Common myeloid progenitor, CD34-positive (primary cell): ENCODE measurements at regions not wholly inside any gene's neighbourhood (a gene's known extent, or its start where the extent isn't known, plus 50 kb on each side); places are given as distances from the start of the nearest gene placed in this dataset.

Experiments
- CTCF ChIA-PET: fragments of 350-600 bp; sonication (Branson Sonifier 250); formaldehyde crosslinking; loops from one replicate; lab custom pipeline; 2021; ENCODE audit warnings: antibody characterized with exemption; lab: Charles Lee
- POLR2A ChIA-PET: fragments of 350-600 bp; sonication (Branson Sonifier 250); formaldehyde crosslinking; loops from one replicate; lab custom pipeline; 2021; ENCODE audit warnings: antibody characterized with exemption; lab: Charles Lee
- DNase-seq, 3 donors: peaks; one replicate each; pipeline versions ENCODE4 v3.0.0 to v3.0.0-alpha.2; 2013
- H3K27ac ChIP-seq, 2 experiments: 1 replicate in 1 of 2; 2 replicates in 1 of 2; pipeline ENCODE4 v1.7.0; 2013; ENCODE audit warnings: inconsistent platforms in 2 of 2, low read length in 2 of 2, mild to moderate bottlenecking in 2 of 2, low read depth in 1 of 2, moderate library complexity in 1 of 2; ENCODE audit not compliant: severe bottlenecking in 2 of 2, insufficient read depth in 1 of 2, poor library complexity in 1 of 2
- H3K27me3 ChIP-seq, 5 experiments: replicated peaks in 2 of 5; 1 replicate in 3 of 5; 2 replicates in 2 of 5; pipeline versions ENCODE4 v1.6.1 to v1.7.0; 2013; ENCODE audit warnings: low read length in 4 of 5, mild to moderate bottlenecking in 2 of 5, moderate library complexity in 2 of 5, inconsistent platforms in 1 of 5; ENCODE audit not compliant: insufficient read depth in 5 of 5, control insufficient read depth in 4 of 5
- H3K36me3 ChIP-seq, 4 experiments: 1 replicate in 2 of 4; 2 replicates in 2 of 4; pipeline versions ENCODE4 v1.6.1 to v1.7.0; 2013; ENCODE audit warnings: low read length in 3 of 4, control low read depth in 1 of 4, mild to moderate bottlenecking in 1 of 4; ENCODE audit not compliant: control insufficient read depth in 4 of 4, insufficient read depth in 4 of 4
- H3K4me1 ChIP-seq, 4 experiments: 1 replicate in 3 of 4; 2 replicates in 1 of 4; pipeline versions ENCODE4 v1.6.1 to v1.7.1; 2013; ENCODE audit warnings: low read length in 3 of 4, mild to moderate bottlenecking in 3 of 4, control low read depth in 1 of 4, inconsistent platforms in 1 of 4, moderate library complexity in 1 of 4; ENCODE audit not compliant: control insufficient read depth in 4 of 4, insufficient read depth in 4 of 4; ENCODE audit errors: control extremely low read depth in 1 of 4
- H3K4me3 ChIP-seq, 7 experiments: 1 replicate in 4 of 7; 2 replicates in 3 of 7; pipeline versions ENCODE4 v1.5.1 to v1.7.0; 2013; ENCODE audit warnings: mild to moderate bottlenecking in 7 of 7, low read length in 6 of 7, moderate library complexity in 6 of 7, inconsistent platforms in 2 of 7, low read depth in 2 of 7, control low read depth in 1 of 7; ENCODE audit not compliant: insufficient read depth in 4 of 7, control insufficient read depth in 1 of 7; ENCODE audit errors: extremely low read depth in 1 of 7
- H3K9me3 ChIP-seq, 5 experiments: 1 replicate in 4 of 5; 2 replicates in 1 of 5; pipeline versions ENCODE4 v1.6.1 to v1.7.1; 2013; ENCODE audit warnings: low read length in 4 of 5, mild to moderate bottlenecking in 2 of 5, inconsistent platforms in 1 of 5, low read depth in 1 of 5, moderate library complexity in 1 of 5; ENCODE audit not compliant: control insufficient read depth in 4 of 5, insufficient read depth in 2 of 5; ENCODE audit errors: control extremely low read depth in 1 of 5
- WGBS: methylation state at CpG from one replicate; pipeline ENCODE4 v1.1.5; 2013; ENCODE audit not compliant: insufficient coverage; 5-methylcytosine and 5-hydroxymethylcytosine counted together

DNA sequence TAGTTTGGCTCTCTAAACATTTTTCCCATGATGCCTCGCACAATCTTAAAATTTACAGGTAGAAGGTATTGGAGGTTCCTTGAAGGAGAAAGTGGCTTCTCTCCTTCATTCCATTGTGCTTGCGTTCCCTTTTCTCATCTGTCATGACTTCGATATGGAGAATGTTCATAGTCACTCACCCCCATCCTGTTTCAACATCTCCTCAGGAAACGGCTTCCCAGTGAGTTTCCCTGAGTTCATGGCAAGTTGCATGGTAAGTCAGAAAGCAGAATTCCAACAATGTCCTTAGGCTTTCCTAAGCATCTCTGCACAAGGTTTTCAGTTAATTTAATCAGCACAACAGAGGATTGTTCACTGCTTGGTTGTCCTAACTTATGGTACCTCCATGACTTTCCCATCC lies 581.8 kb upstream of the SLITRK5 start:
- WGBS: 100% methylated on average over 2 of the region's 4 CpGs
- H3K4me1 ChIP-seq: no peaks in the 10 kb centered on the region
- ChIA-PET CTCF (no interaction called here), POLR2A (no interaction called here)
- no peak overlapping the region for H3K27ac ChIP-seq
- H3K9me3 ChIP-seq: peaks cover 0 to 3% (median under 1%) of the 10 kb centered on the region in 5 experiments
- H3K36me3 ChIP-seq: no peaks in the 10 kb centered on the region
- H3K4me3 ChIP-seq: no peak overlapping the region
- DNase-seq: no peak
- no peaks in the 10 kb centered on the region for H3K27me3 ChIP-seq

DNA sequence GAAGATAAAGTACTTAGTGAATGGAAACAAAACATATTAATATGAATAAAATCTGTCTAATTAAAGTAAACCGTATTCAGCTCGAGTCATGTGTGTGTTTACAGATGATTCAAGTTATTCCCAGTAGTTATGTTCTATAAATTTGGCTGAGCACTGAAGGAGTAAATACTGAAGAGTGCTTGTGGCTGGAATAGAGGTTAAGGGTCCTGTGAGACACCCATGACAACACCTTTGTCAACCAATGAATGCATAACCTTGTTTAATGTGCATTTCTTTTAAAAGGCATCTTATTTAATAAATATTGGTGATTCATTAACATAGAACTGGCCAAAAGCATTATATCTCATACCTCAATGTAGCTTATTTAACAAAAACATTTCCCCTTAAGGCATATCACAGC lies 577.8 kb upstream of the SLITRK5 start:
- peaks cover 0 to 3% (median 0%) of the 10 kb centered on the region in 5 experiments for H3K9me3 ChIP-seq
- H3K4me3 ChIP-seq: no peak overlapping the region
- ChIA-PET POLR2A (no interaction called here), CTCF (no interaction called here)
- H3K4me1 ChIP-seq: no peaks in the 10 kb centered on the region
- DNase-seq: no peak
- no peak overlapping the region for H3K27ac ChIP-seq
- WGBS: 100% methylated on average over 2 of the region's 2 CpGs
- H3K36me3 ChIP-seq: no peaks in the 10 kb centered on the region
- H3K27me3 ChIP-seq: no peaks in the 10 kb centered on the region

DNA sequence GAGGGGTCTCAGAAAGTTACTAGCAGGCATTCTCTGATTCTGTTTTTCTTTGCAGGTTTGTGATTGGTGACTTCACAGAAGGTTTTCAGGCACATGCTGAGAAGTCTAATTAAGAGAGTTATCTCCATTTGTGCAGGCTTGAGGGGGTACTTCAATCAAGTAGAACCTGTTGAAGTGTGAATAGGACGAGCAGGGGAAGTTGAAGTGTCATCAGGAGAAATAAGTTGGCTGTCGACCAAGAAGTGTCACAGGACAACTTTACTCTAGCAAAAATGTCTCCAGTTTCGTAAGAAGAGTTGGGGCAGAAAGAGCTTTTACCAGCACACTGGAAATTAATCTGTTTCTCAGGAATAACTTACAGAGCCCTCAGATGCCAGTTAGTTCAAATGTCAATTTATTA lies 576.5 kb upstream of the SLITRK5 start:
- ChIA-PET POLR2A (no interaction called here), CTCF (interaction anchor here (1.6 kb wide), 1 partner anchor 18 kb away, joined by 3 read pairs; no protein-coding TSS in a partner anchor)
- Histone ChIP-seq H3K27me3 (no peaks in the 10 kb centered on the region), H3K9me3 (no peaks in the 10 kb centered on the region), H3K36me3 (no peaks in the 10 kb centered on the region), H3K27ac (no peak overlapping the region), H3K4me1 (no peaks in the 10 kb centered on the region), H3K4me3 (no peak overlapping the region)
- DNase-seq: peak in 2 of 3 donors; percentile 33 to 37
- WGBS: 44% methylated on average over 3 of the region's 3 CpGs

DNA sequence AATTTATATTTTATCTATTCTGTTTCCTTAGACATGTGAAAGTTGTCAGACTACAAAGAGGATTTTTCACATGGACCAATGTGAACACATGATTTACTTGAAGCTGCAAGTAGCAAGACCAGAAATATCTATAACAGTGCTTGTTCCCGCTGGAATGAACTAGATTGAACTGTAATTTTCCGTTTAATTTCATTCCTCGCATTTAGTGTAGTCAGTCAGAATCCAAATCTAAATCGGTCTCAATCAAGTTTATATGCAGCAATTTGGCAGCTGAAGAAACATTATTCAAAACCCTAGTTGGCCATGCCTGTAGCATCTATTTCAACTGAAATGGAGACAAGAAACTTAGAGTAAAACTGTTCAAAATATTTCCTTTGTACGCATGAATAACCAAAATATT lies 570.7 kb upstream of the SLITRK5 start:
- H3K27me3 ChIP-seq: no peaks in the 10 kb centered on the region
- ChIA-PET CTCF (no interaction called here), POLR2A (no interaction called here)
- H3K27ac ChIP-seq: no peak overlapping the region
- no peaks in the 10 kb centered on the region for H3K4me1 ChIP-seq
- WGBS: 100% methylated on average over 4 of the region's 5 CpGs
- H3K4me3 ChIP-seq: no peak overlapping the region
- DNase-seq: no peak
- H3K9me3 ChIP-seq: peaks cover 0 to 3% (median 0%) of the 10 kb centered on the region in 5 experiments
- H3K36me3 ChIP-seq: peaks cover 0 to 3% (median 0%) of the 10 kb centered on the region in 4 experiments

DNA sequence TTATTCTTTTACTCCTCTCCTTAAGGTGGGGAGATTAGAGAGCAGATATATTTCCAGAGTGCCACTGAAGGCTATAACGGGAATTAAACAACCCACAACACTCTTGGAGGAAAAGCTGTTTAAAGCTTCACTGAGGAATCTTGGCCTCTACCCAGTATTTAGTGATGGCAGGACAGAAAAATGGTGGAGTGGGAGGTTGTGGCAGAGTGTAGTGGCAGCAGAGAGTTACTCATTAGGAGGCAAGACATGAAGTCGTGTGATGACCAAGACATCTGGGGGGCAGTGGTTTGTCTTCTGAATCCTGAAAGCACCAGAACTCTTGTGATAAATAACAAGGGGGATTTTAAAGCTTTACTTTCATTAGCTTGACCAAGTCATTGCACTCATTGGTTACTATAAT lies 563.5 kb upstream of the SLITRK5 start:
- Histone ChIP-seq H3K27ac (no peak overlapping the region), H3K9me3 (peaks cover 0 to 3% (median 0%) of the 10 kb centered on the region in 5 experiments), H3K4me3 (no peak overlapping the region), H3K27me3 (no peaks in the 10 kb centered on the region), H3K4me1 (no peaks in the 10 kb centered on the region), H3K36me3 (peaks cover 0 to 1% (median 0%) of the 10 kb centered on the region in 4 experiments)
- WGBS: 86% methylated on average over 1 of the region's 2 CpGs
- ChIA-PET CTCF (no interaction called here), POLR2A (no interaction called here)
- no peak for DNase-seq

DNA sequence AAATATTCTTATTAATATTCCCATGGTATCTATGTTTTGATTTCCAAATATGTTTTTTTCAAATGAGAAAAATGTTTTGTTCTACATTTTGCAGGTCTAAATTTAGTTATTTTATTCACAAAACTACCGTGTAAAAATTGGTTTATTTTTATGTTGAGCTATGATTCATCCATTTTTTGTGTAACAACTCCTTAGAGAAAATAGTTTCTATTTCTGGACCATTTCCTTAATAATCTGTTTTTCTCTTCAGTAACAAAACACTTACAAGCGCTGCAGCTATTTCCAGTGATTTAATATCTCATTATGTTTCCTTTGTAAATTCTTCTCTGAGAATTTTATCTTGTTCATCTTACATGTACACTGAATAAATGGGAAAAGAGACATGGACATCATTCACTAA lies 550.7 kb upstream of the SLITRK5 start:
- DNase-seq: peak in 1 of 3 donors; percentile 14
- Histone ChIP-seq H3K27ac (no peak overlapping the region), H3K36me3 (no peaks in the 10 kb centered on the region), H3K27me3 (no peaks in the 10 kb centered on the region), H3K4me1 (peaks cover 0 to 40% (median 20%) of the 10 kb centered on the region in 4 experiments), H3K9me3 (no peaks in the 10 kb centered on the region), H3K4me3 (no peak overlapping the region)
- POLR2A ChIA-PET: no interaction called here
- CTCF ChIA-PET: no interaction called here
- no CpG with 5 or more reads among the region's 2 CpGs for WGBS

DNA sequence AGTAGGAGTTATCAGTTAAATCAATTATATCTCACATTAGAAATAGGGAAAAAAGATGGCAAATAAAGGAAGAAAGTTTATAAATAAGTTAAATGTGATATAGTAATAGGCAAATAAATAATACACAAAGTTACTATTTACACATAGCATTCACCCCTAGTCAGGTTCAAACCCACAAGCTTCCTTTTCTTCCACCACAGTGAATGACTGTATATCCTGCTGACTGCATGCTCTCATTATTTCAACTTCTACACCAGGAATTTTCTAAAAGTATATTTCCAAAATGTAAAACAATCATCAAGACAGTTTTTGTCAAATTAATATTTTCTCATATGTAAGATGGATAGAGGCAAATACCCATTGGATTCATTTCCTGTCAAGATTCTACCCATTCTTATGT lies 548.6 kb upstream of the SLITRK5 start:
- POLR2A ChIA-PET: no interaction called here
- H3K27ac ChIP-seq: peak overlapping the region in 1 of 2 experiments; percentile 50

More for the DNA sequence above, 548.6 kb upstream of the SLITRK5 start:
- Histone ChIP-seq H3K9me3 (no peaks in the 10 kb centered on the region), H3K36me3 (no peaks in the 10 kb centered on the region), H3K27me3 (no peaks in the 10 kb centered on the region), H3K4me3 (peak overlapping the region in 1 of 7 experiments; percentile 18), H3K4me1 (peaks cover 0 to 40% (median 20%) of the 10 kb centered on the region in 4 experiments)
- CTCF ChIA-PET: no interaction called here
- peak; percentile 29 to 78 (median 70) for DNase-seq
